Activated CD4-positive, alpha-beta T cell treated with anti-CD3 and anti-CD28 coated beads, Interleukin-2, amount 50 U/mL, for 24 hours (primary cell): ENCODE measurements at regions not wholly inside any gene's neighbourhood (a gene's known extent, or its start where the extent isn't known, plus 50 kb on each side); places are given as distances from the start of the nearest gene placed in this dataset.
"Not testable (repeated sequence)": the region's sequence is repeated elsewhere in the genome, so short reads cannot be mapped to it uniquely, and the experiment has no call there.

ENCODE experiments used
- DNase-seq, 2 donors: peaks; one replicate each; pipeline ENCODE4 v3.0.0-alpha.2; 2020; ENCODE audit warnings: low read depth in 1 of 2, low spot score in 1 of 2

DNA sequence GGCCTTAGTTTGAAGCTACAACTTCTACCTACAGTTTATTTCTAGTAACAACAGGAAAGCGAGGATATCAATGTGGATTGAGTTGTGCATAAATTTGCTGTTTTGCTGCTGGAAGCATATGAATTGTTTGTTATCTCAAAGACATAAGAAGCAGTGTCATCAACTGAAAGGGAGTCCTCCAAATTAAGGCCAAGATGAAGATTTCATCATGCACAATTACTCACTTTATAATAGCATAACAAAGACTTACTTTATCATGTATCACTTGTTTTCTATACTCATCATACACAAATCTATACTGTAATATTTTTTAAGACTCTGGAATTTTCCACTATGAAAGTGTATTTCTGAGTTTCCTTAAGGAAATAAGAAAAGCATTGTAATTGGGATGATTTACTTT lies 136.1 kb upstream of the FANCL start:
- DNase-seq: no peak

DNA sequence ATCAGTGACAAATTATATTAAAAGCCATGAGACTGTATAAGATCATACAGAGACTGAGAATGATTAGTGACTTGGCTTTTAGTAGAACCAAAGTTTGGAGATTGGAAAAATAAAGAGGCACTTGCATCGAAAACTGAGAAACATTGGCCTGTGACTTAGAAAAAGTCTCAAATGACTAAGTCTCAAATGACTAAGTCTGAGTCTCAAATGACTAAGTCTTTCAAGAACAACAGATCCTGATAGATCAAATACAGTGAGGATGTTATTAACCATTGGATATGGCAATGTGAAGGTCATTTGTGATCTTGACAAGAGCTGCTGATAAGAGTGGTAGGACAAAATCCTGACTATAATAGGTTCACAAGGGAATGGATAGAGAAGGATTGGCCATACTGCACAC lies 135.5 kb upstream of the FANCL start:
- DNase-seq: no peak

DNA sequence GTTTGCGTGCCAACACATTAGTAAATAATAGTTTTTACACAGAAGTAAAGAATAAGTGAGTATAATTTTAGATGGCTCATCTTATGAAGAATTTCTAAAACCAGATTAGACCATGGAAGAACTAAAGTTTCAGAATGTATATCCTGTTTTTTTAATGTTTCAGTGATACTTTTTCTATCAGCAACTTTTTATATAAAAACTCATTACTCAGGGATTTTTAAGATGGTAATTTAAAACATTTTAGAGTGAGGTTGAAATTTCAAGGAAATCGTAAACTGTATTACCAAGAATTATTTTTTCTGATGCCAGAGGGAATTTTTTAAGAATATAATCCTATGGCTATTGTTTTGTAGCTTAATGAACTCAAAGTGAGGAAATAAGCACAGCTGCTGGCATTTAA lies 128.5 kb upstream of the FANCL start:
- no peak for DNase-seq

GRCh38 chr2:58364098-58364497 lies 123.0 kb upstream of the FANCL start:
- no peak for DNase-seq

DNA sequence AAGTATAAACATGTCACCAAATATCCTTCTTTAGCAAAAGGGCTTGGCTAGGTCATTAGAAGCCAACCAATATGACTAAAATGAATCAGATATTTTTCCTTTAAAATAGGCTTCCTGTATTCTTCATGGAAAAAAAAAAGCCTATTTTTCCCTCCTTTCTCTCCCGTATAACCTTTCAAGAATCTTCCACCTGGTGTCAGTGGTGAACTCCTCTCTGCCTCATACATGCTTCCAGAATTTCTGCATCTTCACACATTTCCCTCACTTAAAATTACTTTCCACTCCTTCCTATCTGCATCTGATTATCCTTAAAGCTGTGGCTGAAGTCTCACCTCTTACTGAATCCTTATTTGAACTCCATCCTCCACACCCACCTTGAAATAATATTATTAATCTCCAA lies 116.9 kb upstream of the FANCL start:
- DNase-seq: no peak

DNA sequence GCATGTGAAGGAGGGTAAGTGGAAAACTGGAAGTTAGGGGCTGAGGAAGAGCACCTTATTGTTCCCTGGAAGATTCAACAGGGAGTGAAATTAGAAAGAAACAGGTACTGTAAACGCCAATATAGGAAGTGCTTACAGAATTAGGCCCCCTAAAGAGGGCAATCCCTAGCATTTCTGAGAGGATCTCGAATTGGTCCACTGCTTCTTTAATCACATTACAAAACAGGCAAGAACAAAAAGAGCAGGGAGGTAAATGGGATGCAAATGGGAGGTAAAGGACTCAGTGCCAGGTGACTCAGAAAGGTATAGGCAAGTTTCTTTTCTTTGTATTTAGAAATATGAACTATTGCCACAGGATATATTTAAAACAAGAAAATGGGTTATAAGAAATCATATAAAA lies 116.4 kb upstream of the FANCL start:
- DNase-seq: no peak

- DNase-seq: no peak
Measured at GRCh38 chr2:58354230-58354629, 113.1 kb upstream of the FANCL start.

DNA sequence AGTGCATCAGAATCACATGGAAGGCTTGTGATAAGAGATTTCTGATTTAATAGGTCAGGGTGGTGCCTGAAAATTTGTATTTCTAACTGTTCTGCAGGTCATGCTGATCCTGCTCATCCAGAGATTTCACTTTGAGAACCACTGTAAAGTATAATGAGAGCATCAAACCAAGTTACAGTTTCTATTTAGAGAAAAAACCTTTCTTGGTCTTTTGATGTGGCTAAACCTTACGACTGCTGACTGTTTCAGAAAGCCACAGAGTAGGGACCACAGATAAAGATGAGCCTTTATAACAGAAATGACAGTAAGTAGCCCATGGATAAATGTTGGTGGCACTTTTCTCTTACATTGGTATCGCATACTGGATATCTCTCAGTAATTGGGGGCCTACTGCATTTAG lies 109.4 kb upstream of the FANCL start:
- no peak for DNase-seq

GRCh38 chr2:58347810-58348209 lies 106.7 kb upstream of the FANCL start:
- no peak for DNase-seq

DNA sequence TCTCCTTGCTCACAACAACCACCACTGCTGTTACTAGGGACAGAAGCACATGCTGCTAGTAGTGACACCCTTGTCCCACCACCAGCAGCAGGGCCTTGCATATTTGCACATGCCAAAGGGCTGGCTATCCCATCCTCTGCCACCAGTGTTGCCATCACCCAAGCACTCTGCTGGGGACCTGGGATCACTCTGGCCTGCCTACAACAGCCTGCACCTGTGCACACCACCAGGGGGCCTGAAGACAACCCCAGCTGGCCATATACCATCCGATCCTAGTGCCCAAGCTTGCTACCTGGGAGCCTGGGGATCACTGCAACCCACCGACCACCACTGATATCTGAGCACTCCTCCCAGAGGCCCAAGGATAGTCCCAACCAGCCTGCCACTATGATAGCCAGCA lies 99.9 kb upstream of the FANCL start:
- no peak for DNase-seq

DNA sequence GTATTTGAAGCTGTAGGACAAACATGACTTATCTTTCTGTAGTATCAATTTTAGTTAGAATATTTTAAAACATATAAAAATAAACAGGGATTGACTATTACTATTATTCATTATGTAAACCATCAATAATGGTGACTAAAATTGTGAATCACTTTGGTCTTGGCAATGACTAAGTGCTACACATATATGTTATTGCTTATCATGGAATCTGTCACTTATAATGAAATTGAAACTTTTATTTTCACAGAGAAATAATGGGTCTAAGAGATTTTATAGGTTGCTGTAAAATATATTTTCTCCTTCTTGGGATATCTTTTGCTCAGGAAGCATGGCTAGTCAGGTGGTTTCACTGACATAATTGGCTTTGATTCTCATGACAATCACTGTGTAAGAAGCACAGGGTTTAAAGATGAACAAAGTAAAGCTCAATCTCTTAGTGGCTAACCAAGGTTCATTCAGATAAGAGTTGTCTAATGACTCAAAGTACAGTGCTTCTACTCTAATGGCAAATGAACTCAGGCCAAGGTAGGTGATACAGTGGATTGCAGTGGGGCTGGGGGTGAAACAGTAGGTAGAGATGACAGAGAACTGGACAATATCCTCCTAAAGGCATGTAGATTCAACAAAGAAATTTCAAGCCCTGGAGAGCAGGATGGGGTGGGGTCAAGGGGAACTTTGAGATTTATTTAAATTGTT lies 98.6 kb upstream of the FANCL start:
- no peak for DNase-seq

DNA sequence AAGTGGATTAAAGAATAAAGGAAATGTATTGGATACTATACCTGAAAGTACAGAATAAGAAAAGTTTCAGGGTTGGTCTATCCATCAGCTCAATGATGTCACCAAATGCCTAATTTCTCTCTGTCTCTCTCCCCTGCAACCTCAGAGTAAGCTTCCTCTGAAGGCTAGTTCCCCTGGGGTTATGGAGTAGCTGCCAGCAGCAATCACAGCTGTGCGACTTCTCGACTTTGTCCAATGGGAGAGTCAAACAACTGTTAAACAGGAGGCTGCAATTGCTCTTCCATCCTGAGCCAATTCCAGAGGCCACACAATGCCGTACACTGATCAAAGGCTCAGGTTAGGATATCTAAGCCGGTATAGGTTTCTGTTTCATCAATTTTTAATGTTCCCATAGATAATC lies 95.3 kb upstream of the FANCL start:
- no peak for DNase-seq

DNA sequence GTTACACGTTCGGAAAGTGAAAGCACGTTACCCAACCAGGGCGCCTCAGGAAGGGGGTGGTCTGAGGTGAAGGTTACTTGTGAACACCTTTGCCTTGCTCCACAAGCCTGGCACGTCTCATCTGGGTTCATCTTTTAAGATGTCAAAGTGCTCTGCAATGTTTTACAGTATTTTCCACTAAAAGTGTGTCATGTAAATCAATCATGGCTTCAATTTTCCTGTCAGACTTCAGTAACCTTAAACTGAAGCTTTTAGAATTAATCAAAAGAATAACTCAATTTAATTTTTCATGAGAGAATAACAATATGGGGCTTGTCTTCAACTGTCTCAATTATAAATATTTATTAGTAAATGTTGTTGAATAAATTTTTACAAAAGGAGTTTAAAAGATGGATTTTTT lies 93.3 kb upstream of the FANCL start:
- no peak for DNase-seq

DNA sequence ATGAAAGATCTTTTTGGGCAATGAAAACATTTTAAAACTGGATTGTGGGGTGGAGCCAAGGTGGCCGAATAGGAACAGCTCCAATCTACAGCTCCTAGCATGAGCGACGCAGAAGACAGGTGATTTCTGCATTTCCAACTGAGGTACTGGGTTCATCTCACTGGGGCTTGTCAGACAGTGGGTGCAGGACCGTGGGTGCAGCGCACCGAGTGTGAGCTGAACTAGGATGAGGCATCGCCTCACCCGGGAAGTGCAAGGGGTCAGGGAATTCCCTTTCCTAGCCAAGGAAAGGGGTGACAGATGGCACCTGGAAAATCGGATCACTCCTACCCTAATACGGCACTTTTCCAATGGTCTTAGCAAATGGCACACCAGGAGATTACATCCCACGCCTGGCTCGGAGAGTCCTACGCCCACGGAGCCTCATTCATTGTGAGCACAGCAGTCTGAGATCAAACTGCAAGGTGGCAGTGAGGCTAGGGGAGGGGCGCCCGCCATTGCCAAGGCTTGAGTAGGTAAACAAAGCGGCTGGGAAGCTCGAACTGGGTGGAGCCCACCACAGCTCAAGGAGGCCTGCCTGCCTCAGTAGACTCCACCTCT lies 84.3 kb upstream of the FANCL start:
- not testable (repeated sequence) for DNase-seq

- no peak for DNase-seq
Measured at GRCh38 chr2:58319481-58319880, 78.4 kb upstream of the FANCL start.

- DNase-seq: not testable (repeated sequence)
Measured at GRCh38 chr2:58318949-58319348, 77.8 kb upstream of the FANCL start.

DNA sequence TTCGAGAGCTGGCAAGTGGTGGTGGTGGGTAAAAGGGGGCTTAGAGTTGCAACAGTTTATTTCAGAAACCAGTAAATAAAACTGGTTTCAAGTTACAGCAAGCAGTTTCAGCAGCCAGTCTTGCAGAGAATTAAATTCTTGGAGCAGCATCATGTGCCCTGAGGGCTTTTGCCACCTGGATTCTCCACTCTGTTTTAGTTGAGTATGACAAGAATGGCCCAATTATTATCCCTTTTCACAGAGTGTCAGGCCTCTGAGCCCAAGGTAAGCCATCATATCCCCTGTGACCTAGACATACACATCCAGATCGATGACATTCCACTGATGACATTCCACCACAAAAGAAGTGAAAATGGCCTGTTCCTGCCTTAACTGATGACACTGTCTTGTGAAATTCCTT lies 72.8 kb upstream of the FANCL start:
- no peak for DNase-seq

- DNase-seq: no peak
Measured at GRCh38 chr2:58308435-58308834, 67.3 kb upstream of the FANCL start.

- DNase-seq: no peak
Measured at GRCh38 chr2:58304843-58305242, 63.7 kb upstream of the FANCL start.

DNA sequence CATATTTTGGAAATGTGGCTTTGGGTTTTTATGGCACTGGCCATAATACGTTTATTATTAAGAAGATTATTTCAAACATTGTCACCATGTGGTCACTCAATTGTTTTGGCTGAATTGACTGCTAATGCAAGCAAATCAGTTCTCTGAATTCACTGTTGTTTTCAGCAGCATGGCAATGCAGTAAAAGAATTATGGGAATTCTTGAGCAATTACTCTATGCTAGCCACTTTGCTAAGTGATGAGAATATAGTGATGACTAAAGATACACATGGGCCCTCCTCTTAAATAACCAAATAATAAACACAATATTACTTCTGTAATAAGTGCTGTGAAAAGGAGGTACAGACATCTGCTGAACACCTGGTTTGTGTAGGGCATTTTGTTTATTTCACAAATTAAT lies 58.0 kb upstream of the FANCL start:
- no peak for DNase-seq

GRCh38 chr2:58293056-58293455 lies 51.9 kb upstream of the FANCL start:
- no peak for DNase-seq

GRCh38 chr2:58291726-58292438 lies 50.8 kb upstream of the FANCL start:
- DNase-seq: no peak
